Endothelial cell of umbilical vein (primary cell): ENCODE measurements at regions not wholly inside any gene's neighbourhood (a gene's known extent, or its start where the extent isn't known, plus 50 kb on each side); places are given as distances from the start of the nearest gene placed in this dataset.

Source experiments
- BruUV-seq: library from RNA; stranded (reverse); fragments of 400-500 nt; replicated peaks from 2 replicates; lab custom pipeline; 2021; lab: Mats Ljungman, UMichigan
- CTCF ChIA-PET: fragments of 300-600, 350-600 bp; sonication (Branson Sonifier 250); formaldehyde crosslinking; loops from one replicate; lab custom pipeline; 2021; ENCODE audit warnings: antibody characterized with exemption, inconsistent platforms; lab: Charles Lee
- POLR2A ChIA-PET: fragments of 300-600, 350-600 bp; sonication (Branson Sonifier 250); formaldehyde crosslinking; loops from one replicate; lab custom pipeline; 2021; ENCODE audit warnings: antibody characterized with exemption, inconsistent platforms; lab: Charles Lee
- DNase-seq: peaks from one replicate; pipeline ENCODE4 v3.0.0-alpha.2; 2011; ENCODE audit warnings: low read depth, low spot score
- FAIRE-seq: peaks from 2 replicates; lab custom pipeline; 2011; peaks lifted over from hg19 to GRCh38; lab: Jason Lieb, UNC
- H2AFZ ChIP-seq: 2 replicates; pipeline ENCODE4 v1.6.0; 2012; ENCODE audit warnings: low read depth, low read length, control low read depth, inconsistent platforms
- H3K27ac ChIP-seq: 2 replicates; pipeline ENCODE4 v1.5.1; 2011; ENCODE audit warnings: low read depth, mild to moderate bottlenecking, control low read depth, low read length, moderate library complexity; ENCODE audit not compliant: insufficient read depth
- H3K27me3 ChIP-seq, 2 experiments: 2 replicates each; pipeline versions ENCODE4 v1.6.0 to v1.6.1; 2011; ENCODE audit warnings: low read length in 2 of 2, mixed read lengths in 1 of 2; ENCODE audit not compliant: control insufficient read depth in 2 of 2, insufficient read depth in 2 of 2
- H3K36me3 ChIP-seq, 2 experiments: 2 replicates in 1 of 2; 3 replicates in 1 of 2; pipeline ENCODE4 v1.5.1; 2011; ENCODE audit warnings: low read length in 2 of 2, mild to moderate bottlenecking in 1 of 2, moderate library complexity in 1 of 2; ENCODE audit not compliant: control insufficient read depth in 2 of 2, insufficient read depth in 2 of 2; ENCODE audit errors: extremely low read depth in 1 of 2
- H3K4me1 ChIP-seq: 3 replicates; pipeline ENCODE4 v1.5.1; 2011; ENCODE audit warnings: mild to moderate bottlenecking, low read length; ENCODE audit not compliant: control insufficient read depth, insufficient read depth; ENCODE audit errors: extremely low read depth
- H3K4me2 ChIP-seq: 2 replicates; pipeline ENCODE4 v1.6.1; 2011; ENCODE audit warnings: low read length, control low read depth, mixed read lengths; ENCODE audit not compliant: insufficient read depth
- H3K4me3 ChIP-seq, 3 experiments: fragments of 200-600 bp in 1 of 3; sonication (generic), shearing (Covaris generic) in 1 of 3; replicated peaks in 1 of 3; 2 replicates each; pipeline ENCODE4 v1.5.1; 2011 to 2016; ENCODE audit warnings: control low read depth in 3 of 3, low read length in 3 of 3, mild to moderate bottlenecking in 2 of 3, inconsistent platforms in 1 of 3, low read depth in 1 of 3, moderate library complexity in 1 of 3; ENCODE audit not compliant: insufficient read depth in 1 of 3
- H3K79me2 ChIP-seq: 2 replicates; pipeline ENCODE4 v1.6.0; 2012; ENCODE audit warnings: low read length, inconsistent platforms; ENCODE audit not compliant: control insufficient read depth, insufficient read depth
- H3K9ac ChIP-seq: replicated peaks from 2 replicates; pipeline ENCODE3; 2011; ENCODE audit warnings: low read length, control low read depth; ENCODE audit not compliant: insufficient read depth; ENCODE audit errors: extremely low read depth
- H3K9me1 ChIP-seq: replicated peaks from 3 replicates; pipeline ENCODE4 v1.6.0; 2011; ENCODE audit warnings: mild to moderate bottlenecking, low read length; ENCODE audit not compliant: control insufficient read depth, insufficient read depth; ENCODE audit errors: extremely low read depth
- H3K9me3 ChIP-seq: replicated peaks from 2 replicates; pipeline ENCODE4 v1.5.1; 2012; ENCODE audit warnings: low read length, inconsistent platforms; ENCODE audit not compliant: control insufficient read depth, insufficient read depth
- H4K20me1 ChIP-seq: replicated peaks from 2 replicates; pipeline ENCODE3; 2011; ENCODE audit warnings: mild to moderate bottlenecking, low read length; ENCODE audit not compliant: control insufficient read depth, insufficient read depth; ENCODE audit errors: extremely low read depth
- FOS ChIP-seq: IDR thresholded peaks from 2 replicates; pipeline ENCODE4 v1.6.1; 2011; ENCODE audit warnings: mild to moderate bottlenecking, low read length, moderate library complexity, borderline replicate concordance; ENCODE audit not compliant: insufficient read depth
- GATA2 ChIP-seq: IDR thresholded peaks from 2 replicates; pipeline ENCODE4 v1.7.0; 2011; ENCODE audit warnings: low read depth, mild to moderate bottlenecking, moderate library complexity, mixed read lengths, low read length; ENCODE audit not compliant: insufficient read length, insufficient read depth
- JUN ChIP-seq: IDR thresholded peaks from 2 replicates; pipeline ENCODE4 v1.6.1; 2011; ENCODE audit warnings: borderline replicate concordance, low read depth; ENCODE audit not compliant: insufficient read length, insufficient read depth
- POLR2A ChIP-seq: IDR thresholded peaks from 2 replicates; pipeline ENCODE4 v1.6.1; 2012; ENCODE audit warnings: low read depth, mild to moderate bottlenecking, control low read depth, low read length
- POLR2AphosphoS5 ChIP-seq: IDR thresholded peaks from 2 replicates; pipeline ENCODE4 v1.6.1; 2012; ENCODE audit warnings: low read depth, mild to moderate bottlenecking, control low read depth, low read length, moderate library complexity; ENCODE audit not compliant: insufficient read depth
- dilution Hi-C: fragments of 300-500 bp; cut with MboI; formaldehyde crosslinking; loops from one replicate; pipeline ENCODE4 v1.15.0; 2019; ENCODE audit warnings: low sequenced_read_pairs; ENCODE audit not compliant: extremely low pct_ligation_motif_present
- intact Hi-C: fragments of 100-400 bp; cut with micrococcal nuclease; formaldehyde crosslinking; loops from one replicate; pipeline ENCODE4 v1.10.0; 2022
- TF ChIP-seq, protein P1 (sequence below): IDR thresholded peaks from 2 replicates; pipeline ENCODE4 v1.6.1; 2011; ENCODE audit not compliant: insufficient read depth, insufficient read length
- TF ChIP-seq, protein P2 (sequence below), 2 donors: IDR thresholded peaks; 1 replicate in 1 of 2; 2 replicates in 1 of 2; pipeline ENCODE4 v1.5.1; 2011; ENCODE audit warnings: low read length in 2 of 2, mild to moderate bottlenecking in 2 of 2, moderate library complexity in 2 of 2, control low read depth in 1 of 2, inconsistent platforms in 1 of 2, low read depth in 1 of 2; ENCODE audit not compliant: insufficient read depth in 1 of 2; ENCODE audit errors: extremely low read depth in 1 of 2

DNA sequence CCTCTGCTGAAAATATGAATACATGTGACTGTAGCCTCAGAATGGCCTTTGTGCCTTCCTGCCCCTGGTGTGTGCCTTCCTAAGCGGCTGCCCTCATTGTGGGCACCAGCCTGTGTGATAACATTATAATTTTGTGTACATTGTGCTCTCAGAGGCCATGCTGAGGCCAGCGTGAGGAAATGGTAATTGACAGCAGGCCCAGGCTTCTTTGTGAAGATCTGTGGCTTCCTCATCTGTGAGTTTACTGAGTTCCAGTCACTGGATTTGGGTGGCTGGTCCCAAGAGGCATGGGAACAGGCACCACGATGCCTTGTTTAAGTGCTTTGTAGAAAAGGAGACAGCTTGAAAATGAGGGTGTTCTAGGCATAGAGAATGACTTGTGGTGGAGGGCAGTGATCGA lies 389.3 kb downstream of the OMA1 start:
- H3K9me3 ChIP-seq, result no peaks in the 10 kb centered on the region
- dilution Hi-C loops, result no loop called here
- POLR2A ChIA-PET, result interaction anchor here (0.7 kb wide), 1 partner anchor 1189 kb away, joined by 3 read pairs; no protein-coding TSS in a partner anchor
- CTCF ChIA-PET, result no interaction called here
- DNase-seq, result no peak
- FAIRE-seq, result no peak
- H3K9me1 ChIP-seq, result no peaks in the 10 kb centered on the region
- H3K9ac ChIP-seq, result no peak overlapping the region
- no peak overlapping the region for H3K4me3 ChIP-seq
- H4K20me1 ChIP-seq, result no peaks in the 10 kb centered on the region
- no TSS peak for BruUV-seq
- H3K36me3 ChIP-seq, result no peaks in the 10 kb centered on the region
- H3K27ac ChIP-seq, result no peak overlapping the region
- no peak overlapping the region for H3K4me2 ChIP-seq
- no peaks in the 10 kb centered on the region for H3K27me3 ChIP-seq
- TF ChIP-seq FOS (no peak), JUN (no peak), POLR2AphosphoS5 (no peak), GATA2 (no peak)
- TF ChIP-seq, protein P1, sequence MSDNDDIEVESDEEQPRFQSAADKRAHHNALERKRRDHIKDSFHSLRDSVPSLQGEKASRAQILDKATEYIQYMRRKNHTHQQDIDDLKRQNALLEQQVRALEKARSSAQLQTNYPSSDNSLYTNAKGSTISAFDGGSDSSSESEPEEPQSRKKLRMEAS, result no peak
- intact Hi-C loops, result no loop called here
- H3K79me2 ChIP-seq, result no peaks in the 10 kb centered on the region
- H2AFZ ChIP-seq, result no peak overlapping the region
- no peaks in the 10 kb centered on the region for H3K4me1 ChIP-seq

DNA sequence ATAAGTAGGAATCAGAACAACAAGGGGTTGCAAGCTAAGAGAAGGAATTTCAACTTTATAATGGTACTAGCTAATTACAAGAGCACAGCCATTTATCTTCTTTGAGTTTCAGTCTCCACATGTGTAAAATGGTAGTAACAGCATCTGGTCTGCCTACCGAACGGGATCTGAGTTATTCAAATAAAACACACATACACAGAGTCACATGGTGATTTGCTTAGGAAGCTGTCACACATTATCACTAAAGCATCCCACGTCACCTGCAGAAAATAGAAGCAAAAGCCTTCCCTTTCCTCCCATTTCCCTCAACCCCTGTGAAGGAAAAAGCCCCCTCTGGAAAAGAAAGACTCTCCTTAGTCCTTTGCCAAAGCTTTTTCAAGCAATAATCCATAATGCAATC lies 389.7 kb downstream of the OMA1 start:
- TF ChIP-seq GATA2 (no peak), FOS (no peak), POLR2A (no peak)
- TF ChIP-seq, protein P2, sequence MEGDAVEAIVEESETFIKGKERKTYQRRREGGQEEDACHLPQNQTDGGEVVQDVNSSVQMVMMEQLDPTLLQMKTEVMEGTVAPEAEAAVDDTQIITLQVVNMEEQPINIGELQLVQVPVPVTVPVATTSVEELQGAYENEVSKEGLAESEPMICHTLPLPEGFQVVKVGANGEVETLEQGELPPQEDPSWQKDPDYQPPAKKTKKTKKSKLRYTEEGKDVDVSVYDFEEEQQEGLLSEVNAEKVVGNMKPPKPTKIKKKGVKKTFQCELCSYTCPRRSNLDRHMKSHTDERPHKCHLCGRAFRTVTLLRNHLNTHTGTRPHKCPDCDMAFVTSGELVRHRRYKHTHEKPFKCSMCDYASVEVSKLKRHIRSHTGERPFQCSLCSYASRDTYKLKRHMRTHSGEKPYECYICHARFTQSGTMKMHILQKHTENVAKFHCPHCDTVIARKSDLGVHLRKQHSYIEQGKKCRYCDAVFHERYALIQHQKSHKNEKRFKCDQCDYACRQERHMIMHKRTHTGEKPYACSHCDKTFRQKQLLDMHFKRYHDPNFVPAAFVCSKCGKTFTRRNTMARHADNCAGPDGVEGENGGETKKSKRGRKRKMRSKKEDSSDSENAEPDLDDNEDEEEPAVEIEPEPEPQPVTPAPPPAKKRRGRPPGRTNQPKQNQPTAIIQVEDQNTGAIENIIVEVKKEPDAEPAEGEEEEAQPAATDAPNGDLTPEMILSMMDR (IDR thresholded peaks at IDR 0.05; ENCODE audit: extremely low read depth in 1 of 2, insufficient read depth in 1 of 2, low read depth in 1 of 2, low read length in 2 of 2), result no peak
- no peaks in the 10 kb centered on the region for H3K36me3 ChIP-seq
- intact Hi-C loops (no loop called here), dilution Hi-C loops (no loop called here)
- no peak overlapping the region for H3K4me3 ChIP-seq
- no TSS peak for BruUV-seq
- H3K9me1 ChIP-seq, result no peaks in the 10 kb centered on the region
- H3K4me1 ChIP-seq, result no peaks in the 10 kb centered on the region
- no peak overlapping the region for H3K27ac ChIP-seq
- ChIA-PET POLR2A (interaction anchor here (0.7 kb wide), 1 partner anchor 1189 kb away, joined by 3 read pairs; no protein-coding TSS in a partner anchor), CTCF (no interaction called here)
- FAIRE-seq (no peak), DNase-seq (no peak)
- H2AFZ ChIP-seq, result no peak overlapping the region
- no peaks in the 10 kb centered on the region for H3K9me3 ChIP-seq
- no peak overlapping the region for H3K4me2 ChIP-seq
- H4K20me1 ChIP-seq, result no peaks in the 10 kb centered on the region
- no peaks in the 10 kb centered on the region for H3K79me2 ChIP-seq
- no peak overlapping the region for H3K9ac ChIP-seq
- H3K27me3 ChIP-seq, result no peaks in the 10 kb centered on the region
